GM18858 (cell line): ENCODE measurements at regions not wholly inside any gene's neighbourhood (a gene's known extent, or its start where the extent isn't known, plus 50 kb on each side); places are given as distances from the start of the nearest gene placed in this dataset.

Source experiments
- ATAC-seq: cut with Tn5 transposase; IDR thresholded peaks from one replicate; pipeline ENCODE4 v1.9.1; 2021; ENCODE audit not compliant: unreplicated experiment

GRCh38 chr14:58812050-58812910, 174.5 kb downstream of the DACT1 start:
- ATAC-seq, result peak; percentile 65

GRCh38 chr14:58813745-58814144, 176.0 kb downstream of the DACT1 start:
- ATAC-seq, result no peak

GRCh38 chr14:58814466-58814865, 176.7 kb downstream of the DACT1 start:
- ATAC-seq, result no peak

- no peak for ATAC-seq
These were observed 177.5 kb downstream of the DACT1 start for GRCh38 chr14:58815161-58815701.

- ATAC-seq, result no peak
These were observed 178.0 kb downstream of the DACT1 start for GRCh38 chr14:58815794-58816193.

GRCh38 chr14:58816416-58817115, 178.8 kb downstream of the DACT1 start:
- no peak for ATAC-seq

GRCh38 chr14:58817846-58818245, 180.1 kb downstream of the DACT1 start:
- no peak for ATAC-seq

- no peak for ATAC-seq
These were observed 182.3 kb downstream of the DACT1 start for GRCh38 chr14:58820032-58820431.

GRCh38 chr14:58821421-58821820, 183.7 kb downstream of the DACT1 start:
- ATAC-seq, result no peak

GRCh38 chr14:58822856-58823255, 185.1 kb downstream of the DACT1 start:
- no peak for ATAC-seq

GRCh38 chr14:58823312-58823711, 185.6 kb downstream of the DACT1 start:
- ATAC-seq, result no peak

GRCh38 chr14:58824106-58824505, 186.3 kb downstream of the DACT1 start:
- ATAC-seq, result no peak

GRCh38 chr14:58824796-58825195, 187.0 kb downstream of the DACT1 start:
- ATAC-seq, result no peak

GRCh38 chr14:58825606-58826005, 187.8 kb downstream of the DACT1 start:
- no peak for ATAC-seq

- no peak for ATAC-seq
These were observed 189.3 kb downstream of the DACT1 start for GRCh38 chr14:58826845-58827686.

GRCh38 chr14:58828298-58828697, 190.5 kb downstream of the DACT1 start:
- ATAC-seq, result no peak

GRCh38 chr14:58829594-58829993, 191.8 kb downstream of the DACT1 start:
- ATAC-seq, result no peak

- ATAC-seq, result no peak
These were observed 192.4 kb downstream of the DACT1 start for GRCh38 chr14:58830121-58830520.

GRCh38 chr14:58832095-58832521, 194.3 kb downstream of the DACT1 start:
- ATAC-seq, result no peak

- ATAC-seq, result no peak
These were observed 196.0 kb downstream of the DACT1 start for GRCh38 chr14:58833634-58834378.
